Skeletal muscle tissue (tissue), 3 donors: ENCODE measurements at regions not wholly inside any gene's neighbourhood (a gene's known extent, or its start where the extent isn't known, plus 50 kb on each side); places are given as distances from the start of the nearest gene placed in this dataset.
"Not testable (repeated sequence)": the region's sequence is repeated elsewhere in the genome, so short reads cannot be mapped to it uniquely, and the experiment has no call there.

Experiments used
- H3K27ac ChIP-seq: one replicate; pipeline ENCODE4 v1.7.0; 2013; ENCODE audit warnings: mild to moderate bottlenecking, low read depth, low read length, inconsistent platforms
- H3K27me3 ChIP-seq, 3 donors: one replicate each; pipeline ENCODE4 v1.7.0; 2013; ENCODE audit warnings: low read length in 3 of 3; ENCODE audit not compliant: control insufficient read depth in 3 of 3, insufficient read depth in 3 of 3
- H3K36me3 ChIP-seq, 3 donors: one replicate each; pipeline ENCODE4 v1.7.0; 2013; ENCODE audit warnings: low read length in 3 of 3; ENCODE audit not compliant: control insufficient read depth in 3 of 3, insufficient read depth in 3 of 3
- H3K4me1 ChIP-seq, 3 donors: one replicate each; pipeline ENCODE4 v1.7.0; 2013; ENCODE audit warnings: low read length in 3 of 3, mild to moderate bottlenecking in 3 of 3; ENCODE audit not compliant: control insufficient read depth in 3 of 3, insufficient read depth in 3 of 3
- H3K4me3 ChIP-seq, 3 donors: one replicate each; pipeline ENCODE4 v1.7.0; 2013; ENCODE audit warnings: low read length in 3 of 3
- H3K9ac ChIP-seq, 3 donors: one replicate each; pipeline ENCODE4 v1.7.0; 2013; ENCODE audit warnings: low read length in 3 of 3, mild to moderate bottlenecking in 3 of 3, moderate library complexity in 2 of 3, low read depth in 1 of 3
- H3K9me3 ChIP-seq, 3 donors: one replicate each; pipeline ENCODE4 v1.7.0; 2013; ENCODE audit warnings: low read length in 3 of 3; ENCODE audit not compliant: control insufficient read depth in 3 of 3
- donor health status: Osteomylitis.

DNA sequence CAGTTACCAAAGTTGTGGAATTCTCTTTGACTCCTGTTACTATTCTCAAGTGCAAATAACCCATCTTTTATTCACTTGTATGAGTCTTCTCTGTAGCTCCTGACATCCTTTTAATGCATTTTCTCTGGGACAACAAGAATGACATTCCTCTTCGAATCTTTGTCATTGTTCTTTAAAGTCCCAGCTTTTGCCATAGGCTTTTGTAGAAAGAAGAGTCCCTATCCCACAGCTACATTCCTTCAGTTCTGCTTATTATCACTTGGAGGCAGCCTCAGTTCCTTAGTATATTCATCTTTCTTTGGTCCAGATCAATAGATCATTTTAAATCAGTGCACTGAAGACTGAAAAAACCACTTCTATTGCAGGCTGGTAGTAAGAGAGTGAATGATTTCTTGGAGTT is 560.2 kb downstream of the DACH1 start:
- Histone ChIP-seq H3K9me3 (no peaks in the 10 kb centered on the region), H3K4me3 (no peak overlapping the region), H3K9ac (no peak overlapping the region), H3K27ac (no peak overlapping the region), H3K36me3 (no peaks in the 10 kb centered on the region), H3K27me3 (no peaks in the 10 kb centered on the region), H3K4me1 (no peaks in the 10 kb centered on the region)

DNA sequence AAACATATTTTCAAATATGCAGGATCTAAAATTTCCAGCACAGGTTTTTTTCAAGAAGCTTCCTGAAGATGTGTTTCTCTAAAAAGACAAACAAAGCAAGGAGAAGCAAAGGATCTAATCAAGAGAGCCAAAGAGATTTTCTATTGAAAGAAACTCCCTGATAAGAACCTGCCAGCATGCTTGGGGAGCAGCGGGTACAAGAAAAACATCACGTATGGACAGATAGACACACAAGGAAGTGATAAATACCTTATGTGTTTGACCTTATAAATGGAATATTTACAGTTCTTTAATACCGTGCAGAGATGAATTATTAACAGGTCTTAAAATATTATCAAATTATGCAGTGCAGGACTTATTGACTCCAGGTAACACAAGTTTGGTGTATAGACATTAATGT is 562.1 kb downstream of the DACH1 start:
- Histone ChIP-seq H3K9me3 (no peaks in the 10 kb centered on the region), H3K9ac (no peak overlapping the region), H3K27ac (no peak overlapping the region), H3K4me3 (no peak overlapping the region), H3K36me3 (no peaks in the 10 kb centered on the region), H3K4me1 (no peaks in the 10 kb centered on the region), H3K27me3 (no peaks in the 10 kb centered on the region)

DNA sequence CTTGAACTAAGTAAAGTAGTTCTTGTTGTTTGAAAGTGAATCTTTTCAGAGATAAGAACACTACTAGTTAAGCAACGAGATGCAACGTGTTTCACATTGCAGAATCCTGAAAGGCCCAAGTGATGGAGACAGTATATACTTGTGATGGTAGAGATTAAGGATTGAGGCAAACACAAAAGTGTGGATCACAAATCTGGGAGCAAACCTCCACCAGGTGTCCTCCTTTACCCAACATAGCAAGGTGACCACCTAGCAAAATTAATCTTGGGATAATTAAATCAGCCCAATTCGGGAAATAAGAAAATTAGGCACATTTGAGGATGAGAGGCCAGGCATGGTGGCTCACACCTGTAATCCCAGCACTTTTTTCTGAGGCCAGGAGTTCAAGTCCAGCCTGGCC is 563.9 kb downstream of the DACH1 start:
- Histone ChIP-seq H3K9me3 (no peaks in the 10 kb centered on the region), H3K4me3 (no peak overlapping the region), H3K36me3 (no peaks in the 10 kb centered on the region), H3K27me3 (no peaks in the 10 kb centered on the region), H3K27ac (no peak overlapping the region), H3K9ac (no peak overlapping the region), H3K4me1 (no peaks in the 10 kb centered on the region)

DNA sequence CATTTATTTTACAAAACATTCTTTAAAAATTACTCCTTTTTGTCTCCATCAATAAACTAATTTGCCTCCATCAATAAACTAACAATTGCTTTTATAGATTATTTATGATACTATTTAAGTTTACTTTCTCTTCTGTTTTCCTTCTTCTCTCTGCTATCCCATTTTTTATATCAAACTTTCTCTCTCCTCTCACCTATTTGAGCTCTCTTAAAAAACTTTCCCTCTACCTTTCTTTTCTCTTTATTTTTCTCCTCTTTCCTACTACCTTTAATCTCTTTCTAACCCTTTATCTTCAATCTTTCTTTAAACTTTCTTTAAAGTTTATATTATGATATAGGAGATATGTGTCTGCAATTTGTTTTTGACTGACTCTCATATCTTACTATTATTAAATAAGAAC is 566.4 kb downstream of the DACH1 start:
- Histone ChIP-seq H3K4me1 (no peaks in the 10 kb centered on the region), H3K27me3 (no peaks in the 10 kb centered on the region), H3K9ac (no peak overlapping the region), H3K9me3 (no peaks in the 10 kb centered on the region), H3K4me3 (no peak overlapping the region), H3K36me3 (no peaks in the 10 kb centered on the region), H3K27ac (no peak overlapping the region)

DNA sequence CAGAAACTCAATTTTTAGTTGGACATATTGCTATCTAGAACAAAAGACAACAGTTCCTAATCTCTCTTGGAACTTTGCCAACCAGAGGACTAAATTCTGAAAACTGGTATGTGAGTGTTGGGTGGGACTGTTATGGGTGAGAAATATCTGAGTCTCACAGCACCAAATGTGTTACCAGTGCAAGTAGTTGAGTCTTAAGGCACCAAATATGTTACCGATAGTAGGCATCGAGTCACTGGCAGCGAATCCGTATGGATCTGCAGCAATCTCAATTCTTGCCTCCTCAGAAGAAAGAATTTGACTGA is 575.2 kb downstream of the DACH1 start:
- Histone ChIP-seq H3K27me3 (no peaks in the 10 kb centered on the region), H3K4me3 (no peak overlapping the region), H3K4me1 (no peaks in the 10 kb centered on the region), H3K9me3 (no peaks in the 10 kb centered on the region), H3K36me3 (no peaks in the 10 kb centered on the region), H3K9ac (no peak overlapping the region), H3K27ac (peak overlapping the region; percentile 12)

DNA sequence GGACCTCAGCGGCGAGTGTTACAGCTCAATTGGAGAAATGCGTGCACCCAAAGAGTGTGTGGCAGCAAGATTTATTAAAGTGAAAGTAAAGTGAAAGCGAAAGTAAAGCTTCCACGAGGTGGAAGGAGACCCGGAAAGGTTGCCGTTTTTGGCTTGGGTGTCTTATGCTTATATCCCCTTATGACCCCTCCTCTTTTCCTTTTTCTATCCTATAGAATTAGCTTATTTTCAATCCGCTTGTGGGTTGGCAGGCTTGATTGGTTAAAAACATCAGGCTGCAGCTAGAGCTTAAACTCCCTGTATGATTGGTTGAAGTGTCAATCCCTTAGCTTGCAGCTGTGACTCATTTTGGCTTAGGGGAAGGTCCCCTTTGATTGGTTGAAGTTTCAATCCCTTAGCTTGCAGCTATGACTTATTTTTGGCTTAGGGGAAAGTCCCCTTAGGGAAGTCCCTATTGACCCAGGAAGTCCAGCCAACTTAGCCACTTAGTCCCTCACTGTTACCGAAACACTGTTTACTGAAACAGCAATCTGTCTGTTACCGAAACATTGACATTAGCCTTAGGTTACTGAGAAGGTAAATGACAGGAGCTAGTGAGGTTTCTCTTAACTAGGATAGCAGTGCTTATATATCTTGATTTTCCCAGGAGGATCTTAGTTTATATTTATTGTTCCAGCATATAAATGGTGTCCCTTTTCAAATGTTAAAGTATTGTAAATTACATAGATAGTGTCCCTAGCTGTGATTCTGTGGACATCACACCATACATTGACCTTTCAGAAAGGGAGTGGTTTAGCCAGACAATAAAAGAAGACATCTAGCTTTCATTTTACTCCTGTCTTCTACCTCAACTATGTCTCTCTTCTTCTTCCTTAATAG is 575.8 kb downstream of the DACH1 start:
- H3K27ac ChIP-seq: peak overlapping the region; percentile 12
- H3K36me3 ChIP-seq: no peaks in the 10 kb centered on the region
- H3K4me1 ChIP-seq: no peaks in the 10 kb centered on the region
- peak overlapping the region; percentile 57 to 75 (median 60) for H3K4me3 ChIP-seq
- no peaks in the 10 kb centered on the region for H3K9me3 ChIP-seq
- no peaks in the 10 kb centered on the region for H3K27me3 ChIP-seq
- H3K9ac ChIP-seq: peak overlapping the region in 1 of 3 donors; percentile 25

DNA sequence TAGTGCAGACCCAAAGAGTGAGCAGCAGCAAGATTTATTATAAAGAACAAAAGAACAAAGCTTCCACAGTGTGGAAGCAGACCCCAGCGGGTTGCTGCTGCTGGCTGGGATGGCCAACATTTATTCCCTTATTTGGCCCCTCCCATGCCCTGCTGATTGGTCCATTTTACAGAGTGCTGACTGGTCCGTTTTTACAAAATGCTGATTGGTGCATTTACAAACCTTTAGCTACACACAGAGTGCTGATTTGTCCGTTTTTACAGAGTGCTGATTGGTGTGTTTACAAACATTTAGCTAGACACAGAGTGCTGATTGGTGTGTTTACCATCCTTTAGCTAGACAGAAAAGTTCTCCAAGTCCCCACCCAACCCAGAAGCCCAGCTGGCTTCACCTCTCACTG is 577.0 kb downstream of the DACH1 start:
- not testable (repeated sequence) for H3K36me3 ChIP-seq, H3K27ac ChIP-seq, H3K9me3 ChIP-seq, H3K27me3 ChIP-seq, H3K4me1 ChIP-seq, H3K9ac ChIP-seq
- H3K4me3 ChIP-seq: peak overlapping the region in 1 of 3 donors; percentile 60

DNA sequence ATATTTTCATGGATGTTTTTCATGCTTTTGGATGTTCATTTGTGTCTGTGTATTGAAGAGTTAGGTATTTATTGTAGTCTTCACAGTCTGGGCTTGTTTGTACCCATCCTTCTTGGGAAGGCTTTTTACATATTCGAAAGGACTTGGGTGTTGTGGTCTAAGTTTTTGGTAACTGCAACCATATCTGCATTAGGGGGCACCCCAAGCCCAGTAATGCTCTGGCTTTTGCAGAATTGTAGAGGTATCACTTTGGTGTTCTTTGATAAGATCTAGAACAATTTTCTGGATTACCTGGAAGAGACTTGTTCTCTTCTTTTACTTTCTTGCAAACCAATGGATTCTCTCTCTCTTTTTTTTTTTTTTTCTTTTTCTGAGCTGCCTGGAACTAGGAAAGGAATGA is 581.3 kb downstream of the DACH1 start:
- no peaks in the 10 kb centered on the region for H3K4me1 ChIP-seq
- H3K9me3 ChIP-seq: no peaks in the 10 kb centered on the region
- H3K27ac ChIP-seq: no peak overlapping the region
- H3K9ac ChIP-seq: no peak overlapping the region
- H3K36me3 ChIP-seq: no peaks in the 10 kb centered on the region
- no peaks in the 10 kb centered on the region for H3K27me3 ChIP-seq
- no peak overlapping the region for H3K4me3 ChIP-seq

DNA sequence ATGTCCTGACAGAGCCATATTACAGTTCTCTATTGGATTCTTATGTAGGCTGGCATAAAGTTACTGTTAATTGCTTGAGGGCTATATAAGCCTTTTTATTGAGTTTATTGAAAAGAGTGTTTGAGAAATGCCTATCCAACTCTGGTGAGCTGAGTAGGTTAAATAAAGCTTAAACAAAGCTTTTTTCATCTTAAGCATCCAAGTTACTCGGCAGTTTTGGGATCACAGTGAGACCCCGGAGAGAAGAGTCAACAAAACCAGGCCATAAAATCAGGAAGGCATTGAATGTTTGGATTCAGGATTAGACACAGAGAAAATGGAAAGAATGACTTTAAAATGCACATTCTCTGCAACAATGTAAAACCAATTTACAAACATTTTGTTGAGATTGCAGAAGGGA is 588.5 kb downstream of the DACH1 start:
- Histone ChIP-seq H3K9ac (no peak overlapping the region), H3K4me3 (no peak overlapping the region), H3K27me3 (no peaks in the 10 kb centered on the region), H3K9me3 (no peaks in the 10 kb centered on the region), H3K4me1 (no peaks in the 10 kb centered on the region), H3K36me3 (no peaks in the 10 kb centered on the region), H3K27ac (no peak overlapping the region)

DNA sequence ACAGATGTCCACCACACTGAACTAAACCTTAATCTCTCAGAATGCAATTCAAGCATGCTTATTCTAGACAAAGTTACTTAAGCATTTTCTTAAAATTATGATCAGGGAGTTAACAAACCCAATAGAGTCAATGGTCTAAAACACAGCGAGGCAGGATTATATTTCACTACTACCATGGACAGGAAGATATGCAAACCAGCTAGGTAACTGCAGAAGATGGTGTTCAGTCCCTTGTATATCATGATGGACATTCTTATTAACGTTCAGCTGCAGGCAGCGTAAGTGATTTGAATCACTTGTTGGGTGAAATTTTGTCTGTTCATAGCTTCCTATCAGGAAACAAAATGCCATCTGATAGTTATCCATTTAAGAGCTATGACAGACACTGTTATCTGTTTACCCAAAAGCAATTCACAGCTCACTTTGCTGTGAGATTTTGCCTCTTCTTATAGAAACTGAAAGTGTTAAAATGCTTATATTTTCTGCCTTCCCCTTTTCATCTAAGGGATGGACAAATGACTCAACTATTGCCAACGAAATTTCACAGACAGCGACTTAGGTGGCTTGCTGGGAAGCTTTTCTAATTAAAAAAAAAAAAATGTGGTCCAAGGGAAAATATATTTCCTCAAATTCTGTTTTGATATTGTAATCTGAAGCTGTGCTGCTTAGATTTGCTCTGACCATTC is 591.9 kb downstream of the DACH1 start:
- Histone ChIP-seq H3K4me3 (no peak overlapping the region), H3K4me1 (no peaks in the 10 kb centered on the region), H3K27ac (no peak overlapping the region), H3K9me3 (no peaks in the 10 kb centered on the region), H3K9ac (no peak overlapping the region), H3K27me3 (no peaks in the 10 kb centered on the region), H3K36me3 (no peaks in the 10 kb centered on the region)
